A549 (cell line): ENCODE measurements at regions not wholly inside any gene's neighbourhood (a gene's known extent, or its start where the extent isn't known, plus 50 kb on each side); places are given as distances from the start of the nearest gene placed in this dataset.

Experiments
- ATAC-seq, 2 experiments: fragments of 200-7000 bp in 1 of 2; fragments of >200 bp in 1 of 2; cut with Nextera tagmentation in 1 of 2; cut with Tn5 transposase in 1 of 2; 3 replicates each; pipeline versions ENCODE4 v1.8.0 to v1.9.1; 2018 to 2020; ENCODE audit warnings: mild to moderate bottlenecking in 1 of 2, moderate library complexity in 1 of 2
- CTCF ChIA-PET: fragments of 300-600 bp; sonication (Branson Sonifier 250); formaldehyde crosslinking; extraction: SDS; loops from one replicate; lab custom pipeline; 2021; ENCODE audit warnings: antibody characterized with exemption, inconsistent platforms; lab: Yijun Ruan, JAX
- POLR2A ChIA-PET: fragments of 350-600 bp; formaldehyde crosslinking; extraction: SDS; loops from one replicate; lab custom pipeline; 2021; ENCODE audit warnings: antibody characterized with exemption, inconsistent platforms; lab: Yijun Ruan, JAX
- DNase-seq, 2 experiments: peaks; one replicate each; pipeline versions ENCODE4 v3.0.0 to v3.0.0-alpha.2; 2011 to 2016; ENCODE audit warnings: low read depth in 1 of 2, low spot score in 1 of 2
- FAIRE-seq: peaks from 2 replicates; lab custom pipeline; 2011; peaks lifted over from hg19 to GRCh38; lab: Jason Lieb, UNC
- H3K27ac ChIP-seq, 2 experiments: fragments of >200 bp; sonication (Bioruptor Twin); formaldehyde crosslinking; 3 replicates each; pipeline ENCODE4 v1.5.1; 2016 to 2017
- H3K4me1 ChIP-seq: fragments of >200 bp; sonication (Bioruptor Twin); formaldehyde crosslinking; 3 replicates; pipeline ENCODE4 v1.6.1; 2016
- H3K4me2 ChIP-seq: fragments of >200 bp; sonication (Bioruptor Twin); formaldehyde crosslinking; 3 replicates; pipeline ENCODE4 v1.6.1; 2016
- H3K4me3 ChIP-seq: fragments of >200 bp; sonication (Bioruptor Twin); formaldehyde crosslinking; 3 replicates; pipeline ENCODE4 v1.5.1; 2016
- H3K9me3 ChIP-seq: fragments of >200 bp; sonication (Bioruptor Twin); formaldehyde crosslinking; 3 replicates; pipeline ENCODE4 v1.6.1; 2016
- CEBPB ChIP-seq, 2 experiments: fragments of >200 bp in 1 of 2; sonication (Bioruptor Twin) in 1 of 2; formaldehyde crosslinking in 1 of 2; IDR thresholded peaks; 2 replicates each; pipeline ENCODE4 v1.6.1; 2012 to 2016
- E2F6 ChIP-seq: IDR thresholded peaks from 2 replicates; pipeline ENCODE4 v1.6.1; 2012; ENCODE audit warnings: low read depth, borderline replicate concordance
- EP300 ChIP-seq, 2 experiments: fragments of >200 bp; sonication (Bioruptor Twin); formaldehyde crosslinking; IDR thresholded peaks; 2 replicates in 1 of 2; 3 replicates in 1 of 2; pipeline ENCODE4 v1.6.1; 2016 to 2017
- FOSB ChIP-seq: fragments of 250-450 bp; sonication (Bioruptor Pico); IDR thresholded peaks from 2 replicates; pipeline ENCODE4 v1.5.0; 2020; ENCODE audit warnings: mild to moderate bottlenecking, moderate library complexity
- FOXS1 ChIP-seq: fragments of 250-450 bp; sonication (Bioruptor Pico); IDR thresholded peaks from 2 replicates; pipeline ENCODE4 v1.5.0; 2020; ENCODE audit warnings: mild to moderate bottlenecking, moderate library complexity
- HES2 ChIP-seq: fragments of >200 bp; sonication (Bioruptor Twin); formaldehyde crosslinking; IDR thresholded peaks from 2 replicates; pipeline ENCODE4 v1.6.1; 2016
- HMGXB4 ChIP-seq: fragments of 250-450 bp; sonication (Bioruptor Pico); IDR thresholded peaks from 2 replicates; pipeline ENCODE4 v1.5.0; 2021; ENCODE audit warnings: mild to moderate bottlenecking, moderate library complexity, borderline replicate concordance
- KDM5A ChIP-seq: fragments of 200-600 bp; sonication (generic); IDR thresholded peaks from 2 replicates; pipeline ENCODE4 v1.6.1; 2016; ENCODE audit warnings: antibody characterized with exemption, mild to moderate bottlenecking
- MAFK ChIP-seq: fragments of 450-650 bp; IDR thresholded peaks from 2 replicates; pipeline ENCODE4 v1.6.1; 2014; ENCODE audit not compliant: partially characterized antibody
- PBX3 ChIP-seq: IDR thresholded peaks from 2 replicates; pipeline ENCODE4 v1.6.1; 2012
- PHF8 ChIP-seq: fragments of 200-600 bp; sonication (generic); IDR thresholded peaks from 2 replicates; pipeline ENCODE4 v1.6.1; 2016; ENCODE audit warnings: low read depth, mild to moderate bottlenecking, antibody characterized with exemption, moderate library complexity, borderline replicate concordance
- POLR2A ChIP-seq: IDR thresholded peaks from 2 replicates; pipeline ENCODE4 v1.6.1; 2012; ENCODE audit warnings: mild to moderate bottlenecking, low read length
- RAD21 ChIP-seq, 2 experiments: fragments of >200 bp in 1 of 2; sonication (Bioruptor Twin) in 1 of 2; formaldehyde crosslinking in 1 of 2; IDR thresholded peaks in 1 of 2; conservative IDR thresholded peaks in 1 of 2; 2 replicates in 1 of 2; 3 replicates in 1 of 2; pipeline ENCODE4 v1.6.1; 2012 to 2018; ENCODE audit warnings: inconsistent platforms in 1 of 2
- RARB ChIP-seq: fragments of 250-450 bp; sonication (Bioruptor Pico); IDR thresholded peaks from 2 replicates; pipeline ENCODE4 v1.8.0; 2021; ENCODE audit warnings: mild to moderate bottlenecking, moderate library complexity
- RCOR1 ChIP-seq: fragments of 150-350 bp; IDR thresholded peaks from 2 replicates; pipeline ENCODE4 v1.6.1; 2014; ENCODE audit warnings: antibody characterized with exemption, low read length, low read depth
- TFCP2L1 ChIP-seq: fragments of 250-450 bp; sonication (Bioruptor Pico); IDR thresholded peaks from 2 replicates; pipeline ENCODE4 v1.5.0; 2021; ENCODE audit warnings: mild to moderate bottlenecking
- WGBS: methylation state at CpG from one replicate; pipeline ENCODE4 v1.1.6; 2017; ENCODE audit errors: missing lambda C conversion rate; 5-methylcytosine and 5-hydroxymethylcytosine counted together
- TF ChIP-seq, protein P1 (sequence below): IDR thresholded peaks from 2 replicates; pipeline ENCODE4 v1.6.1; 2012

DNA sequence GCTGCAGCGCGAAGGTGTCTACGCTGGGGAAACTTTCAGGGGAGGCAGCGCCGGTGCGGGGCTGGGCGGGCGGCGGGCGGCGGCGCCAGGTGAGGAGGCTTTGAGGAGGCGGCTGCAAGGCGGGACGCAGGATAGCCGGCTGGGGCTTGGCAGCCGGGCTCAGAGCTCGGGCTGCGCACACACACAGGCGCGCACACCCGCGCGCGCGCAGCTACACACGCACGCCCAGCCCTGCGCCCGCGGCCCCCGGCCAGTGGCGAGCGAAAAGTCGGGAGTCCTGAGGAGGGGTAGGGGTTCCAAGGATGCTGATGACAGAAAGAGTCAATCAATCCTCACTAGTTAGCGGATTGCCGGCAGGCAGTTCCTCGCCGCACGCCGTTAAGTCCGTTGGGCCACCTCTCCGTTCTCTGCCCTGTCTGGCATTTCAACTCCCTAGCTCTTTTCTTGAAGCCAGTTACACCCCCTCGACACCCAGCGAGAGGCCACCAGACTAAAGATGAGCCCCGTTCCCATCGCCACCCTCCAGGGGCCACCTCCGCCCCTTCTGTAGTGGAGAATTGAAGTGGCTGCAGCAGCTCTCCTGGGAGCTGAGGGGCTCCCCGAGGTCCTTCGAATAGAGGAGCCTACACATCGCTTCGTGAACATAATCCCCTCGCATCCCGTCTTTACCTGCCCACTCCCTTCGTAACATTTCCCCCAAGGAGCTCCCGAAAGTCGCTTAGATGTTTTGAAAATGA, 1640.3 kb upstream of the C9orf72 start, which contains the start of gene LINGO2:
Gene LINGO2 (minus strand): TSS at position 185 of the 737 bp plus-strand sequence.
- Histone ChIP-seq H3K4me3 (peak within 1 kb of the TSS; percentile 51), H3K9me3 (no peaks in the 10 kb centered on the region), H3K4me2 (peak within 1 kb of the TSS; percentile 100), H3K4me1 (peaks cover 22% of the 10 kb centered on the region), H3K27ac (peak within 1 kb of the TSS in 1 of 2 experiments; percentile 69; a peak in 2 of 6 replicates)
- DNase-seq, result peak; percentile 33 to 50
- 0% methylated on average over 45 of the region's 57 CpGs for WGBS
- ChIA-PET POLR2A (no interaction called here), CTCF (interaction anchor here (0.7 to 3.2 kb wide), 9 partner anchors 8 to 487 kb away, joined by 3 to 18 read pairs (median 3); no protein-coding TSS in a partner anchor)
- peak; percentile 67 to 73 for ATAC-seq
- FAIRE-seq, result no peak
- no peak for TF ChIP-seq MAFK

DNA sequence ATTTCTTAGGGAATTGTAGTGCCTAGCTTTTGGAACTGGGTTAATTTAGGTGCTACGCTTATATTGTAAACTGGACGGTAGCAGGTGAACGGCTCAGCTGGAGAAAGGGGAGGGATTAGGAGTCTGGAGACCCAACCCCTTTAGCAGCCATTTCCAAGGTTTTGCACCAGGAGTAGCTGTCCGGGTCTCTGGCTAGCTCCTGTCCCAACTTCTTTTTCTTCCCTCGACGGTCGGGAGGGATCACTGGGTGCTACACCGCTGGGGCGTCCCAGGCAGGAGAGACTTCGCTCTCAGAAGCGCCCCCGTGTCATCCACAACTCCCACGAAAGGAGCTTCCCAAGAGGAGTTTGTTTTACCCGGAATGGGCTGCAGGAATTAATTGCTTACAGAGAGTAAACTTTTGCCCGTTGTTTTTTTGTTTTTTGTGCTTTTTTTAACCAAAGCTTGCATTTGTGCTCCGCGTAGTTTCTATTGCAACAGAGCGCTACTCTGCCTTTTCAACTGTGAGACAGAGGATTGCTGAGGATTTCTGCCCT, 1640.9 kb upstream of the C9orf72 start:
- H3K4me2 ChIP-seq, result peak overlapping the region; percentile 100
- H3K27ac ChIP-seq, result no peak overlapping the region
- ATAC-seq, result peak; percentile 73 to 77
- ChIA-PET POLR2A (no interaction called here), CTCF (interaction anchor here (0.7 to 1.2 kb wide), 5 partner anchors 10 to 486 kb away, joined by 3 read pairs; no protein-coding TSS in a partner anchor)
- DNase-seq, result peak; percentile 66 to 68
- H3K4me1 ChIP-seq, result peaks cover 22% of the 10 kb centered on the region
- no peak for TF ChIP-seq CEBPB (IDR thresholded peaks at IDR 0.05)
- TF ChIP-seq EP300 (IDR thresholded peaks at IDR 0.05), result no peak
- no peak for TF ChIP-seq POLR2A
- no peak for TF ChIP-seq RCOR1
- no peak for TF ChIP-seq HMGXB4 (CRISPR knock-in tag)
- TF ChIP-seq, protein P1, sequence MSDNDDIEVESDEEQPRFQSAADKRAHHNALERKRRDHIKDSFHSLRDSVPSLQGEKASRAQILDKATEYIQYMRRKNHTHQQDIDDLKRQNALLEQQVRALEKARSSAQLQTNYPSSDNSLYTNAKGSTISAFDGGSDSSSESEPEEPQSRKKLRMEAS, result 0 out of 2 replicates have a peak, but pooled peaks have one; percentile 3
- no peak for TF ChIP-seq PHF8
- TF ChIP-seq FOSB, result no peak
- TF ChIP-seq FOXS1 (CRISPR knock-in tag), result no peak
- TF ChIP-seq KDM5A, result no peak
- no peak for TF ChIP-seq HES2
- no peak for TF ChIP-seq RARB (CRISPR knock-in tag)
- no peak for TF ChIP-seq TFCP2L1 (CRISPR knock-in tag)
- TF ChIP-seq E2F6, result no peak
- no peak for TF ChIP-seq RAD21 (conservative IDR thresholded peaks at IDR 0.05 in 1 of 2, IDR thresholded peaks at IDR 0.05 in 1 of 2)
- 0 out of 2 replicates have a peak, but pooled peaks have one; percentile 22 for TF ChIP-seq PBX3
- H3K4me3 ChIP-seq, result peak overlapping the region; percentile 51
- H3K9me3 ChIP-seq, result no peaks in the 10 kb centered on the region
- WGBS, result 2% methylated on average over 18 of the region's 18 CpGs
- FAIRE-seq, result peak; percentile 13
